GM10266 (cell line): ENCODE measurements at regions not wholly inside any gene's neighbourhood (a gene's known extent, or its start where the extent isn't known, plus 50 kb on each side); places are given as distances from the start of the nearest gene placed in this dataset.

ENCODE experiments used
- DNase-seq: peaks from one replicate; pipeline ENCODE4 v3.0.0; 2012; ENCODE audit errors: extremely low spot score
- TF ChIP-seq, protein P1 (sequence below): IDR thresholded peaks from 2 replicates; pipeline ENCODE4 v1.5.1; 2012; ENCODE audit warnings: mild to moderate bottlenecking, low read depth; ENCODE audit not compliant: control insufficient read depth, insufficient read depth; ENCODE audit errors: missing control alignments

DNA sequence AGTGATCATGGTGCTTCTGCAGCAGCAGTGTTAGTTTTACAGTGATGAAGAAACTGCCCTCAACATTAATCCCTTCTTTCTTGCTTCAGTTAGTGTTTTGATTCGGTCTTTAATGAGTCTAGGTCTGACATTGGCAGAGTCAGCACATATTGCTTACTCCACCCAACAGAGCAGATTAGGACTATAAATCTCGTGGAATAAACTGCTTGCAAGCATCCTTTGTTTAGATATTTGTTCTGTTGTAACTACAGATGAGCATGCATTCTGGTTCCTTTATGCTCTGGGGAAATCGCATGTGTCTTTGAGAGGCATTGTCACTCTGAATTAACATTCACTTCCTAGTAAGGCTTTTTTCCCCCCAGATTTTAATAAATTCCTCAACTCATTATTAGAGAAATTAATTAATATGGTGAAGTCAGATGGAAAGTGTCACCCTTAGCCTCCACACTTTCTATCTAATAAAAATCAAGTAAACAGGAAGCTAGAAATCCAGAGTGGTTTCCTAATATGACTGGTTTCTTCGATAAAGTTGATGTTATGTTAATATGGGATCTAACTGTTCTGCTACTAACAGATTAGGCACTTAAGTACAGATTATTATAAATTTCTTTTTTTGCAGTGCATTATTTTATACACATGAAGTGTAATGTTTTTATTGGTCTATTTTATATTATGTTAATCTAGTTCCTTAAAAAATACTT lies 86.2 kb upstream of the SSTR1 start:
- no peak for DNase-seq
- TF ChIP-seq, protein P1, sequence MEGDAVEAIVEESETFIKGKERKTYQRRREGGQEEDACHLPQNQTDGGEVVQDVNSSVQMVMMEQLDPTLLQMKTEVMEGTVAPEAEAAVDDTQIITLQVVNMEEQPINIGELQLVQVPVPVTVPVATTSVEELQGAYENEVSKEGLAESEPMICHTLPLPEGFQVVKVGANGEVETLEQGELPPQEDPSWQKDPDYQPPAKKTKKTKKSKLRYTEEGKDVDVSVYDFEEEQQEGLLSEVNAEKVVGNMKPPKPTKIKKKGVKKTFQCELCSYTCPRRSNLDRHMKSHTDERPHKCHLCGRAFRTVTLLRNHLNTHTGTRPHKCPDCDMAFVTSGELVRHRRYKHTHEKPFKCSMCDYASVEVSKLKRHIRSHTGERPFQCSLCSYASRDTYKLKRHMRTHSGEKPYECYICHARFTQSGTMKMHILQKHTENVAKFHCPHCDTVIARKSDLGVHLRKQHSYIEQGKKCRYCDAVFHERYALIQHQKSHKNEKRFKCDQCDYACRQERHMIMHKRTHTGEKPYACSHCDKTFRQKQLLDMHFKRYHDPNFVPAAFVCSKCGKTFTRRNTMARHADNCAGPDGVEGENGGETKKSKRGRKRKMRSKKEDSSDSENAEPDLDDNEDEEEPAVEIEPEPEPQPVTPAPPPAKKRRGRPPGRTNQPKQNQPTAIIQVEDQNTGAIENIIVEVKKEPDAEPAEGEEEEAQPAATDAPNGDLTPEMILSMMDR = no peak

- TF ChIP-seq, protein P1 = no peak
- no peak for DNase-seq
These were observed 85.5 kb upstream of the SSTR1 start for GRCh38 chr14:38122241-38122640.

- DNase-seq = no peak
- TF ChIP-seq, protein P1 = no peak
These were observed 83.2 kb upstream of the SSTR1 start for GRCh38 chr14:38124506-38124905.

DNA sequence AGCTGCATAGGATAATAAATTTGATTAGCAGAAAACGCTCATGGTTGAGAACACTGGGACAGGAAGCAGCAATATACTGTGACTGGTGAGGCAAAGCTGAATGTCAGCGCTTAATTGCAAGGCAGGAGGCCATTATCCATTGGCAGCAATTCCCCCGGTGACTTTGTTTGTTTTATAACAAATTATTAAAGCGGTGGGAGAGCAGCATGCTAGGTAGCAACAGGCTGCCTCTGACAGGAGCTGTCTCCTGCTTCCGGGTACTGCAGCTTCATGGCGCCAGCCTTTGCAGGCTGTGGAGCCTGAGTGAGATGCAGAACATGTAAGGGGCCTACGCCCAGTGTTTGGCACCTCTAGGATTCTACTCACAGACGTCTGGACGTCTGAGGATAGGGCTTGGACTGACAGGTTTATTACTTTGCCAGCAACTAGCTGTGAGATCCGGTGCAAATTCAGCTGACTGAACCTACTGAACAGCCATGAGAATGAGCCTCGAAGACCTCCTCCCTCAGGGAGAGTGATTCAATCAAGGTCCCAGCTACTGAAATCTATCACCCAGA lies 82.1 kb upstream of the SSTR1 start:
- TF ChIP-seq, protein P1 = no peak
- no peak for DNase-seq

DNA sequence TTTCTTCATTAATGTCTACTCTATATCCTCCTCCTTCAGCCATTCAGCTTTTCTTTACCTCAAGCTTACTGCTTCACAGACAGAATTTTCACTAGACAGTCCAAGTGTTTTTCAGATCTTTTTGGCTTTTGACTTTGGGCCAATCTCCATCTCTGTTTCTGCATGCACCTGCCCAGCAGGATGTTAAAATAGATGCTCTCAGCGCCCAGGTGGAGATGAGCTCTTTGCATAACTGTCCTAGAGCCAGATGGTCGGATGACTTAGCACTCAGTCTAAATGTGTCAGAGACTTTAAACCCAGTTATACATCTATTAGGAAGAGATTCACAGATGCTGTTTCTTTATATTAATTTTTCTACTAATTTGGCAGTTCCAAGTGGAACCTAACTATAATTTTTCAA lies 80.3 kb upstream of the SSTR1 start:
- TF ChIP-seq, protein P1 = no peak
- DNase-seq = no peak

DNA sequence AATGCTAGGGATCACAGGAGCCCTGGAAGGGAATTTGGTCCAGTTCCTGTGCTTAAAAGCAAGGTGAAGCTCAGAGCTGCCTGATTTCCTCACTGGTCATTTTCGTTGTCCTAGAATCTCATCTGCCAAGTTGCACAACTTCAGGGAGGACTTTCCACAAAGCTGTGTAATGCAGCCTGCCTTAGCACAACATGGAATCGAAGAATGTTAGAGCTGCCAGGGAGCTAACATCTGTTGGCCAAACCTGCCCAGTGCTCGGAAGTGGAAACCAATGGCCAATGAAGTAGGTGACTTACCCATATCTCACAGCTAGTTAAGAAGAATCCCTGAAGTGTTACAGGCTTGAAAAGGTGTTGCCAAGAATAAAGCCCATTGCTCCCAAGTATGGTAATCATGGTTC lies 79.9 kb upstream of the SSTR1 start:
- TF ChIP-seq, protein P1 = no peak
- DNase-seq = no peak

DNA sequence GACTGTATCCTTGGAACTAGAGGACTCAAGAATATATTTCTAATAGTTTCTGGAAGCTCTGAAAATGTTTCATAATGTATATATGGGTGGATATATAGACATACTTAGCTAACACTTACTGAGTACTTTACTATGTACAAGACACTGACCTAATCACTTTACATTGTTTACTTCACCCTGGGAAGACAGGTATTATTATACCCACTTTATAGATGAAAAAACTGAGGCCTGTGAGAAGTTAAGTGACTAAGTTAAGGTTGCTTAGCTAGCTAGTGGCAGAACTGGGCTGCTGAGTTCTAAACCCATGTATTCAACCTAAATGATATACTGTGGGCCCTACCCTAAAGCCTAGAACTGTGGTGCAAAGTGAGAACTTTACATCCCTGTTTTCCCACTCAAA lies 79.1 kb upstream of the SSTR1 start:
- TF ChIP-seq, protein P1 = no peak
- no peak for DNase-seq
